Brain microvascular endothelial cell (primary cell): ENCODE measurements at regions not wholly inside any gene's neighbourhood (a gene's known extent, or its start where the extent isn't known, plus 50 kb on each side); places are given as distances from the start of the nearest gene placed in this dataset.

Experiments
- DNase-seq: peaks from one replicate; pipeline ENCODE4 v3.0.0-alpha.2; 2020
- H3K27ac ChIP-seq: fragments of 250-450 bp; sonication (Bioruptor Pico); 2 replicates; pipeline ENCODE4 v1.5.1; 2020; ENCODE audit warnings: mild to moderate bottlenecking, moderate library complexity
- H3K27me3 ChIP-seq: fragments of 250-450 bp; sonication (Bioruptor Pico); replicated peaks from 2 replicates; pipeline ENCODE4 v1.5.1; 2020; ENCODE audit warnings: mild to moderate bottlenecking
- H3K36me3 ChIP-seq: fragments of 250-450 bp; sonication (Bioruptor Pico); replicated peaks from 2 replicates; pipeline ENCODE4 v1.5.1; 2020; ENCODE audit warnings: mild to moderate bottlenecking
- H3K4me3 ChIP-seq: 2 replicates; pipeline ENCODE4 v1.5.1; 2011; ENCODE audit warnings: low read depth, mild to moderate bottlenecking, control low read depth, low read length, moderate library complexity
- CTCF ChIP-seq: IDR thresholded peaks from 2 replicates; pipeline ENCODE4 v1.5.1; 2011; ENCODE audit warnings: low read depth, mild to moderate bottlenecking, moderate library complexity, low read length, control low read depth, inconsistent platforms; ENCODE audit errors: missing control alignments
- in situ Hi-C: cut with HindIII; loops from 2 replicates; pipeline ENCODE4 v1.10.0; 2017; ENCODE audit warnings: low sequenced_read_pairs, low pct_ligation_motif_present

GRCh38 chr1:213393860-213394259 is 342.8 kb downstream of the RPS6KC1 start:
- H3K27ac ChIP-seq, result no peak overlapping the region
- no peaks in the 10 kb centered on the region for H3K36me3 ChIP-seq
- H3K27me3 ChIP-seq, result no peaks in the 10 kb centered on the region
- in situ Hi-C loops, result no loop called here
- no peak overlapping the region for H3K4me3 ChIP-seq
- TF ChIP-seq CTCF, result no peak
- no peak for DNase-seq

GRCh38 chr1:213394837-213395236 is 343.8 kb downstream of the RPS6KC1 start:
- Histone ChIP-seq H3K27me3 (no peaks in the 10 kb centered on the region), H3K27ac (no peak overlapping the region), H3K36me3 (no peaks in the 10 kb centered on the region), H3K4me3 (no peak overlapping the region)
- no peak for DNase-seq
- in situ Hi-C loops, result no loop called here
- TF ChIP-seq CTCF, result no peak

GRCh38 chr1:213397638-213398037 is 346.6 kb downstream of the RPS6KC1 start:
- no peak for DNase-seq
- no peaks in the 10 kb centered on the region for H3K36me3 ChIP-seq
- H3K27me3 ChIP-seq, result no peaks in the 10 kb centered on the region
- in situ Hi-C loops, result no loop called here
- no peak overlapping the region for H3K4me3 ChIP-seq
- TF ChIP-seq CTCF, result no peak
- H3K27ac ChIP-seq, result no peak overlapping the region

- no peaks in the 10 kb centered on the region for H3K36me3 ChIP-seq
- no peak for DNase-seq
- H3K27ac ChIP-seq, result no peak overlapping the region
- H3K4me3 ChIP-seq, result no peak overlapping the region
- in situ Hi-C loops, result no loop called here
- H3K27me3 ChIP-seq, result no peaks in the 10 kb centered on the region
- TF ChIP-seq CTCF, result no peak
Observed at GRCh38 chr1:213399695-213400094, 348.7 kb downstream of the RPS6KC1 start.

- Histone ChIP-seq H3K36me3 (no peaks in the 10 kb centered on the region), H3K4me3 (no peak overlapping the region), H3K27me3 (no peaks in the 10 kb centered on the region), H3K27ac (no peak overlapping the region)
- no peak for TF ChIP-seq CTCF
- DNase-seq, result no peak
- in situ Hi-C loops, result no loop called here
Observed at GRCh38 chr1:213409208-213409631, 358.2 kb downstream of the RPS6KC1 start.

- in situ Hi-C loops, result no loop called here
- Histone ChIP-seq H3K36me3 (no peaks in the 10 kb centered on the region), H3K27me3 (no peaks in the 10 kb centered on the region), H3K27ac (no peak overlapping the region), H3K4me3 (no peak overlapping the region)
- TF ChIP-seq CTCF, result no peak
- no peak for DNase-seq
Observed at GRCh38 chr1:213409971-213410370, 358.9 kb downstream of the RPS6KC1 start.
